HG03378 (cell line): ENCODE measurements at regions not wholly inside any gene's neighbourhood (a gene's known extent, or its start where the extent isn't known, plus 50 kb on each side); places are given as distances from the start of the nearest gene placed in this dataset.

ENCODE experiments used
- ATAC-seq: cut with Tn5 transposase; IDR thresholded peaks from one replicate; pipeline ENCODE4 v1.9.1; 2021; ENCODE audit warnings: mild to moderate bottlenecking, moderate library complexity; ENCODE audit not compliant: unreplicated experiment

DNA sequence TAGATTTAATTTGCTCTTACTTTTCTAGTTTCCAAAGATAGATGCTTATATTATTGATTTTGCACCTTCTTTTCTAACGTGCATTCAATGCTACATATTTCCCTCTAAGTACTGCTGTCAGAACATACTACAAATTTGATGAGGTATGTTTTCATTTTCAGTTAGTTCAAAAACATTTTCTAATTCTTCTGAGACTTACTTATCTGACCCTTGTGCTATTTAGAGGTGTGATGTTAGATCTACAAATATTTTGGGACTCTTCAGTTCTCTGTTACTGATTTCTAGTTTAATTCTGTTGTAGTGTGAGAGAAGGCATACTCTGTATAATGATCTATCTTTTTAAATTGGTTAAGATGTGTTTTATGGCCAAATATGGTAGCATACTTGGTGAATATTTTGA lies 97.8 kb upstream of the TMEM168 start:
- no peak for ATAC-seq

DNA sequence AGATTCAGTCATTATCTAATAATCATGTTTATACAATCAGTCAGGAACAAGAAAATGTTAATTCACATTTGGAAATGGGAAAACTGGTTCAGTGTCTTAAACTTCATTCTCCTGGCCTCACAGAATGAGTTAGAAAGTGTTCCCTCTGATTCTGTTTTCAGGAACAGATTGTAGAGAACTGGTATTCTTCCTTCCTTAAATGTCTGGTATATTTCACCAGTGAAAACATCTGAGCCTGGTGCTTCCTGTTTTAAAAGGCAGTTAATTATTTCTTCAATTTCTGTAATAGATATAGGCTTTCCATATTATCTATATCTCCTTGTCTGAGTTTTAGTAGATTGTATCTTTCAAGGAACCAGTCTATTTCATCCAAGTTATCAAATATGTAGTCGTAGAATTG lies 97.1 kb upstream of the TMEM168 start:
- ATAC-seq, result no peak

GRCh38 chr7:112886208-112886607 lies 96.0 kb upstream of the TMEM168 start:
- ATAC-seq, result no peak

- no peak for ATAC-seq
These were observed 92.8 kb upstream of the TMEM168 start for GRCh38 chr7:112882991-112883390.

DNA sequence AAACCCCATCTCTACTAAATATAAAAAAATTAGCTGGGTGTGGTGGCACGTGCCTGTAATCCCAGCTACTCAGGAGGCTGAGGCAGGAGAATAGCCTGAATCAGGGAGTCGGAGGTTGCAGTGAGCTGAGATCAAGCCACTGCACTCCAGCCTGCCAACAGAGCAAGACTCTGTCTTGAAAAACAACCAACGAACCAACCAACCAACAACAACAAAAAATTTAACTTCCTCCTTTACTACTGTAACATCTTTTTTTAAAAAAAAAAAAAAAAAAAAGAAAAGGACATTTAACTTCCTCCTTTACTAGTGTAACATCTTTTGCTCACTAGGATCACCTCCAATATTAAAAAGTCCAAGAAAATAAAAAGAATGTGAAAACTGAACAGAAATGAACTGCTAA lies 92.3 kb upstream of the TMEM168 start:
- ATAC-seq, result no peak

GRCh38 chr7:112882022-112882421 lies 91.8 kb upstream of the TMEM168 start:
- ATAC-seq, result no peak

DNA sequence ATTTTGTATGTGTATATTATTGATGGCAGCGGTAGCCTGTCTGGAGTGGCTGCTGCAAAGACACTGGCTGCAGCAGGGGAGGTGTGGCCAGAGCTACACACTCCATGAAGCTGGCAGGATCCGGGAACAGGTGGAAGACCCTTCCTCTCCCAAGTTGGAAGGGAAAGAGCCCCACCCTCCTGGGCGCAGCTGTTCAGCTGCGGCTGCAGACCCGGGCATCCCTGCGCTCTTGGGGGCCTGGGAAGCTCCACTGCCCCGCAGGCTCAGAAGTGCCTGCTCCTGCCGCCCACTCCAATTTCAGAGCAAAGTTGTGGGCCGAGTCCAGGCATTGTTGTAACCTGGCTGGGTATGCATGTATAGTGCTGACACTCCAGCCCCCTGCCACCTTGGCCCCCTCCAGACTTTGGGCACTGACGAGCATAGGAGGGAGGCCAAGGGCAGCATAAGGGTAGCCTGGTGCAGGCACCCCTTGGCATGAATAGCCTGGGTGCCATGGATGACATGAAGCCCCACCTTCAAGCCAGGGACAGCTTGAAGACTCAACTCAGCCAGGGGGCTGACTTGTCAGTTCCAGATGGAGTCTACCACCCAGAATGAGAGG lies 90.7 kb upstream of the TMEM168 start:
- no peak for ATAC-seq

DNA sequence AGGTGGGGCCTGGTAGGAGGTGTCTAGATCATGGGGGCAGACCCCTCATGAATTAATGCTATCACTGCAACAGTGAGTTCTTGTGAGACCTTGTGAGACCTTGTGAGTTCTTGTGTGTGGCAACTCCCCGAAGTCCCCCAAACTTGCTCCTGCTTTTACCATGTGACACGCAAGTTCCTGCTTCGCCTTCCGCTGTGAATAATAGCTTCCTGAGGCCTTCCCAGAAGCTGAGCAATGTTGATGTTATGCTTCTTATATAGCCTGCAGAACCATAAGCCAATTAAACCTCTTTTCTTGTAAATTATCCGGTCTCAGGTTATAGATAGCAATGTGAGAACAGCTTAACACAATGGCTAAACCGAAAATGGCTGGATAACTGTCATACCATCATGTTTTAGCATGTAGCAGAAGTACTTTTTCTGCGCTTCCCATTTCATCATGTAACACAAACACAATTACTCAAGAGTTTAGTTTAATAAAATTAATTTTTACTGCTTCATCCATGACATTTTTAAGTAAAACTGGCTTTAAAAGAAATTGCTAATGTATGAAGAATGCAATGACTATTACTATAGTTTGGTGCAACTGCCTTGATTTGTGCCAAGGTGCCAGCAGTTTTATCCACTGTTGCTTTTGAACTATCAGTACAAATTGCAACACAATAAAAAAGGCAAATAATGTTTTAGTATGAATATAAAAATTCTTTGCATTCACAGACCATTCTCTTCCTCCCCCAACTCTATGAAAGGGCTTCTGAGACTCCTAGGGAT lies 87.7 kb upstream of the TMEM168 start:
- no peak for ATAC-seq

- ATAC-seq, result no peak
These were observed 86.7 kb upstream of the TMEM168 start for GRCh38 chr7:112876877-112877276.

GRCh38 chr7:112874909-112875308 lies 84.7 kb upstream of the TMEM168 start:
- no peak for ATAC-seq

DNA sequence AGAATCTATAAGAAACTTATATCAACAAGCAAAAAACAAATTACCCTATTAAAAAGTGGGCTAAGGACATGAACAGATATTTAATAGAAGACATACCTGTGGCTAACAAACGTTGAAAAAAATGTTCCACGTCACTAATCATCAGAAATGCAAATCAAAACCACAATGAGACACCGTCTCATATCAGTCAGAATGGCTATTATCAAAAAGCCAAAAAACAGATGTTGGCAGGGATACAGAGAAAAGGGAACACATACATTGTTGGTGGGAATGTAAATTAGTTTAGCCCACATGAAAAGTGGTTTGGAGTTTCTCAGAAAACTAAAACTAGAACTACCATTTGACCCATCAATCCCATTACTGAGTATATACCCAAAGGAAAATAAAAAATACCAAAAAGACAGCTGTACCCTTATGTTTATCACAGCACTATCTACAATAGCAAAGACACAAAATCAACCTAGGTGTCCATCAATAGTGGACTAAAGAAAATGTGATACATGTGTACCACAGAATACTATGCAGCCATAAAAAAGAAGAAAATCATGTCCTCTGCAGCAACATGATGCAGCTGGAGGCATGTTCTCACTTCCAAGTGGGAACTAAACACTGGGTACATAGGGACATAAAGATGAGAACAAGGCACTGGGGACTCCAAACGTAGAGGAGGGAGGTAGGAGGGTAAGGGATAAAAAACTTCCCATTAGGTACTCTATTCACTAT lies 83.8 kb upstream of the TMEM168 start:
- ATAC-seq, result peak; percentile 60

GRCh38 chr7:112869111-112869774 lies 79.0 kb upstream of the TMEM168 start:
- peak; percentile 39 for ATAC-seq

GRCh38 chr7:112868609-112869008 lies 78.4 kb upstream of the TMEM168 start:
- no peak for ATAC-seq

GRCh38 chr7:112866424-112866823 lies 76.2 kb upstream of the TMEM168 start:
- ATAC-seq, result peak; percentile 98

GRCh38 chr7:112864380-112864779 lies 74.2 kb upstream of the TMEM168 start:
- ATAC-seq, result no peak

DNA sequence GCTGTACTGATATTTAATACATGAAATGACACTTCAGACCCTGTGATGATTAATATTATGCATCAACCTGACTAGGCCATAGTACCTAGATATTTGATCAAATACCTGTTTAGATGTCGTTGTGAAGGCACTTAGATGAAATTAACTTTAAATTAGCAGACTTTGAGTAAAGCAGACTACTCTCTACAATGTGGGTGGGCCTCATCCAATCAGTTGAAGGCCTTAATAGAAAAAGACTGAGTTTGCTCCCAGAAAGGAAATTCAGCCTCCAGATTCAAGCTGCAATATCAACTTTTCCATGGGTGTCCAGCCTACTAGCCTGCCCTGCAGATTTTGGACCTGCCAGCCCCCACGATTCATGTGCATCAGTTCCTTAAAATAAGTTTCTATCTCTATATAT lies 68.6 kb upstream of the TMEM168 start:
- ATAC-seq, result no peak

- ATAC-seq, result no peak
These were observed 65.0 kb upstream of the TMEM168 start for GRCh38 chr7:112855227-112855626.

GRCh38 chr7:112854169-112854568 lies 64.0 kb upstream of the TMEM168 start:
- no peak for ATAC-seq

GRCh38 chr7:112853422-112853821 lies 63.2 kb upstream of the TMEM168 start:
- ATAC-seq, result no peak

DNA sequence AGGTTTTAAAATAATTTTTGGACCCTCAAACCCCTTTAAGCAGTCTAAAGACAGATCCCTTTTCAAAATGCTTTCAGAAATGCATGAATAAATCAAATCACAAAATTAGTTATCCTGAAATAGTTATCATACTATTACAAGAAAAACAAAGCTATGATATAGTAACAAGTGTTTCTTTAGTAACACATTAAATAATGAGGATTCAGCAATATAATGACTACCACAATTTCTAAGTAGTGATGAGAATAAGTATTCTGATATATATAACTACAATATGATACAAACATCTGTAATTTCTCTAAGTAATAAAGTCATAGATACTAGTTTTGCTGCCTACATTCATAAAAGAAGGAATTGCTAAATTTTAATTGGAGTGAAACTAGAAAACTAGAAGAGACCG lies 53.0 kb upstream of the TMEM168 start:
- no peak for ATAC-seq
